Astrocyte of the spinal cord (primary cell): ENCODE measurements at regions not wholly inside any gene's neighbourhood (a gene's known extent, or its start where the extent isn't known, plus 50 kb on each side); places are given as distances from the start of the nearest gene placed in this dataset.
A peak's percentile ranks its signal among the peaks of the same experiment; 100 is the strongest.

Experiments
- DNase-seq: peaks from one replicate; pipeline ENCODE4 v3.0.0; 2011; ENCODE audit warnings: low read depth, low spot score
- H3K4me3 ChIP-seq: 2 replicates; pipeline ENCODE4 v1.5.1; 2011; ENCODE audit warnings: low read depth, mild to moderate bottlenecking, low read length, moderate library complexity
- in situ Hi-C: cut with HindIII; loops from 2 replicates; pipeline ENCODE4 v1.10.0; 2017; ENCODE audit warnings: low sequenced_read_pairs
- TF ChIP-seq, protein P1 (sequence below): IDR thresholded peaks from 2 replicates; pipeline ENCODE4 v1.5.1; 2012; ENCODE audit warnings: low read depth, mild to moderate bottlenecking, low read length, inconsistent platforms

DNA sequence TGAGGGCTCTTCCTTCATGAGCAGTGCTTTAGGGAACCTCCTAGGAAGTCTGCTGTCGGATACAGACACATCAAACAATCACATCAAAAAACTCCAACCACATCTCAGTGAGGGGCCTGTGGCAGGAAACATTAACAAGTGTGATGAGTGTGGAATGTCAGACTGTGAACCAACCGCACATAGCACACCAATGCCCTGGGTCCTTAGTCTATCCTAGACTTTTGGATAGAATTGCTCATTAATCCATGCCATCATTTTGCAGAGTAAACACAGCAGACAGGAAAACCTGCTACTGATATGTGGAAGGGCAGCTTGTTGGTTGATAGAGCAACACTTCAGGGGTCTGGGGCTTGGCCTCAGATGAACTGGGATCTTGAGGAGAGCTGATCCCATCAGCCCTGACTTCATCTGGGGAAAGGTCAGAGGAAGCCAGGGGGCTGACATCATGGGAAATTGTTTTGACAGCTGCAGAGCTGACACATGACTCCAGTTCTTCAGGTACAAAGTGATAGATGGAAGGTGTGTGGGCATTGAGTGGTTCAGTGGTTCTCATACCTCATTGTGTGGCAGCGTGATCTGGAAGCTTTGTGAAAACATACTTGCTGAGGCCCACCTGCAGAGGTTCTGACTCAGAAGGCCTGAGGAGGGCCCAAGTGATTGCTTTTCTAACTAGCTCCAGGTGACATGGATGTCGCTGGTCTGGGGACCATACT is 193.3 kb downstream of the DIRAS2 start:
- in situ Hi-C loops = no loop called here
- DNase-seq = peak; percentile 53
- no peak overlapping the region for H3K4me3 ChIP-seq
- TF ChIP-seq, protein P1, sequence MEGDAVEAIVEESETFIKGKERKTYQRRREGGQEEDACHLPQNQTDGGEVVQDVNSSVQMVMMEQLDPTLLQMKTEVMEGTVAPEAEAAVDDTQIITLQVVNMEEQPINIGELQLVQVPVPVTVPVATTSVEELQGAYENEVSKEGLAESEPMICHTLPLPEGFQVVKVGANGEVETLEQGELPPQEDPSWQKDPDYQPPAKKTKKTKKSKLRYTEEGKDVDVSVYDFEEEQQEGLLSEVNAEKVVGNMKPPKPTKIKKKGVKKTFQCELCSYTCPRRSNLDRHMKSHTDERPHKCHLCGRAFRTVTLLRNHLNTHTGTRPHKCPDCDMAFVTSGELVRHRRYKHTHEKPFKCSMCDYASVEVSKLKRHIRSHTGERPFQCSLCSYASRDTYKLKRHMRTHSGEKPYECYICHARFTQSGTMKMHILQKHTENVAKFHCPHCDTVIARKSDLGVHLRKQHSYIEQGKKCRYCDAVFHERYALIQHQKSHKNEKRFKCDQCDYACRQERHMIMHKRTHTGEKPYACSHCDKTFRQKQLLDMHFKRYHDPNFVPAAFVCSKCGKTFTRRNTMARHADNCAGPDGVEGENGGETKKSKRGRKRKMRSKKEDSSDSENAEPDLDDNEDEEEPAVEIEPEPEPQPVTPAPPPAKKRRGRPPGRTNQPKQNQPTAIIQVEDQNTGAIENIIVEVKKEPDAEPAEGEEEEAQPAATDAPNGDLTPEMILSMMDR = no peak

DNA sequence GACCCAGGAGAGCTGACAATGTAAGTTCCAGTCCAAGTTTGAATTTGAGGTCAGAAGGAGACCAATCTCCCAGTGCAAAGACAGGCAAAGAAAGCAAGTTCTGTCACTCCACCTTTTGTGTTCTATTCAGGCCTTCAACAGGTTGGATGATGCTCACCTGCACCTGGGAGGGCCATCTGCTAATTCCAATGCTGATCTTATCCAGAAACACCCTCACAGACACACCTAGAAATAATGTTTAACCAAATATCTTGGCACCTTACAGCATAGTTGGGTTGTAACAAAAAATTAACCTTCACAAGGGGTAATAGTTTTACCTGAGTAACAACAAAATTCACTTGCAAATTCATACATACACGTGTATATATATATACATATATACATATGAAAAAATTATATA is 190.8 kb downstream of the DIRAS2 start:
- H3K4me3 ChIP-seq = no peak overlapping the region
- TF ChIP-seq, protein P1 = no peak
- in situ Hi-C loops = no loop called here
- no peak for DNase-seq

DNA sequence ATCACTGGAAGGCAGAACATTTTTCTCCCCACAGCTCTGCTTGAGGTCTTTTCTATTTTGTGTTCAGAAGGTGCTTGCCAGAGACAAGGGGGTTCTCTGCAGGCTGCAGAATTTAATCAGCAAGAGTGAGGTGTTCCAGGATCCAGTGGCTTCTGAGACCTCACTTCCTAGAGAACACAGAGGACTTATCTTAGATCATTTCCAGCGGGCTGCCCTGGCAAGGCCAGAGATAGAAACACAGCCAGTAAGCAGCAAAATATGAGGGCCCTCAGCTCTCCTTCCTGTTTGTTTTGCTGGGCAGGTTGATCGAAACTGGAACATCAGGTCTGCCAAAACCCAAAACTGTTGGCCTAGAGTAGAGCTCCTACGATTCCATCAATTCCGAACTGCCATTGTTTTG is 187.3 kb downstream of the DIRAS2 start:
- TF ChIP-seq, protein P1 = no peak
- H3K4me3 ChIP-seq = no peak overlapping the region
- in situ Hi-C loops = no loop called here
- no peak for DNase-seq

- no peak overlapping the region for H3K4me3 ChIP-seq
- in situ Hi-C loops = no loop called here
- no peak for DNase-seq
- TF ChIP-seq, protein P1 = no peak
Measured at GRCh38 chr9:90457386-90458190, 185.0 kb downstream of the DIRAS2 start.

GRCh38 chr9:90458485-90458884 is 184.1 kb downstream of the DIRAS2 start:
- in situ Hi-C loops = no loop called here
- no peak overlapping the region for H3K4me3 ChIP-seq
- DNase-seq = no peak
- TF ChIP-seq, protein P1 = no peak

GRCh38 chr9:90459321-90459720 is 183.3 kb downstream of the DIRAS2 start:
- in situ Hi-C loops = no loop called here
- DNase-seq = no peak
- TF ChIP-seq, protein P1 = no peak
- H3K4me3 ChIP-seq = no peak overlapping the region
